ENCODE measurements at regions not wholly inside any gene's neighbourhood (a gene's known extent, or its start where the extent isn't known, plus 50 kb on each side); places are given as distances from the start of the nearest gene placed in this dataset.

DNA sequence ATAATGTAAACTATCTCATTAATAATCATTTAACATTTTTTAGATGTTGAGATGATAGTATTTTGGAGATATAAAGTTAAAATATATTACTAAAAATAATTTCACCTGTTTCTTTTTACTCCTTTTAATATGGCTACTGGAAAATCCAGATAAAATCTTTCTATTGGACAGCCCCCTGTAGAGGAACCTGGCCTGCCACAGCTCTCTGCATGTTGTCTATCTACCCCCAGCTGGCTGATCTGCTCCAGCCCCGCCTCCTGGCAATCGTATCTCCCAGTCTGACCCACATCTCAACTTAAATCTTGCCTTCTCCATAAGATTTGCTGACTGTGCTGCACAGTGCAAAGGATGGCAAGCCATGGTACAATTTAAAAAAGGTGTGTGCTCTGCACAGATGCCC, 182.8 kb downstream of the SIPA1L2 start:
- TF ChIP-seq, protein P1, sequence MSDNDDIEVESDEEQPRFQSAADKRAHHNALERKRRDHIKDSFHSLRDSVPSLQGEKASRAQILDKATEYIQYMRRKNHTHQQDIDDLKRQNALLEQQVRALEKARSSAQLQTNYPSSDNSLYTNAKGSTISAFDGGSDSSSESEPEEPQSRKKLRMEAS (CRISPR knock-in tag; IDR thresholded peaks at IDR 0.05) = no peak
- TF ChIP-seq, protein P2, sequence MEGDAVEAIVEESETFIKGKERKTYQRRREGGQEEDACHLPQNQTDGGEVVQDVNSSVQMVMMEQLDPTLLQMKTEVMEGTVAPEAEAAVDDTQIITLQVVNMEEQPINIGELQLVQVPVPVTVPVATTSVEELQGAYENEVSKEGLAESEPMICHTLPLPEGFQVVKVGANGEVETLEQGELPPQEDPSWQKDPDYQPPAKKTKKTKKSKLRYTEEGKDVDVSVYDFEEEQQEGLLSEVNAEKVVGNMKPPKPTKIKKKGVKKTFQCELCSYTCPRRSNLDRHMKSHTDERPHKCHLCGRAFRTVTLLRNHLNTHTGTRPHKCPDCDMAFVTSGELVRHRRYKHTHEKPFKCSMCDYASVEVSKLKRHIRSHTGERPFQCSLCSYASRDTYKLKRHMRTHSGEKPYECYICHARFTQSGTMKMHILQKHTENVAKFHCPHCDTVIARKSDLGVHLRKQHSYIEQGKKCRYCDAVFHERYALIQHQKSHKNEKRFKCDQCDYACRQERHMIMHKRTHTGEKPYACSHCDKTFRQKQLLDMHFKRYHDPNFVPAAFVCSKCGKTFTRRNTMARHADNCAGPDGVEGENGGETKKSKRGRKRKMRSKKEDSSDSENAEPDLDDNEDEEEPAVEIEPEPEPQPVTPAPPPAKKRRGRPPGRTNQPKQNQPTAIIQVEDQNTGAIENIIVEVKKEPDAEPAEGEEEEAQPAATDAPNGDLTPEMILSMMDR (IDR thresholded peaks at IDR 0.05) = no peak
- TF ChIP-seq OVOL2 (CRISPR knock-in tag; IDR thresholded peaks at IDR 0.05; ENCODE audit: borderline replicate concordance) = no peak
- no peak for TF ChIP-seq NR3C1 (CRISPR knock-in tag; conservative IDR thresholded peaks at IDR 0.05; ENCODE audit: low read depth)
- TF ChIP-seq NFYB (CRISPR knock-in tag; conservative IDR thresholded peaks at IDR 0.05; ENCODE audit: low read depth) = no peak
